ENCODE measurements at regions not wholly inside any gene's neighbourhood (a gene's known extent, or its start where the extent isn't known, plus 50 kb on each side); places are given as distances from the start of the nearest gene placed in this dataset.

GRCh38 chr1:240031414-240031813 lies 60.3 kb upstream of the FMN2 start:
- no peaks in the 10 kb centered on the region for H3K36me3 ChIP-seq (ENCODE audit: control insufficient read depth, insufficient read depth, low read length)
- H3K79me2 ChIP-seq: no peaks in the 10 kb centered on the region
- no peaks in the 10 kb centered on the region for H3K9me3 ChIP-seq (ENCODE audit: control insufficient read depth, low read length)
- H3K4me1 ChIP-seq: no peaks in the 10 kb centered on the region
- no peak overlapping the region for H3K27ac ChIP-seq
- no peak overlapping the region for H3K9ac ChIP-seq
- H3K27me3 ChIP-seq (ENCODE audit: control insufficient read depth, insufficient read depth, low read length): no peaks in the 10 kb centered on the region
- H2AFZ ChIP-seq: no peak overlapping the region
- no peak overlapping the region for H3K4me3 ChIP-seq (ENCODE audit: low read depth, low read length)
- no peak for TF ChIP-seq CTCF (IDR thresholded peaks at IDR 0.05)
- no peak overlapping the region for H3K4me2 ChIP-seq (ENCODE audit: low read length)

- TF ChIP-seq CTCF (IDR thresholded peaks at IDR 0.05): no peak
- Histone ChIP-seq H3K9me3 (ENCODE audit: control insufficient read depth, low read length) (no peaks in the 10 kb centered on the region), H3K27ac (no peak overlapping the region), H3K4me1 (no peaks in the 10 kb centered on the region), H3K36me3 (ENCODE audit: control insufficient read depth, insufficient read depth, low read length) (no peaks in the 10 kb centered on the region), H3K79me2 (no peaks in the 10 kb centered on the region), H3K27me3 (ENCODE audit: control insufficient read depth, insufficient read depth, low read length) (no peaks in the 10 kb centered on the region), H3K9ac (no peak overlapping the region), H3K4me2 (ENCODE audit: low read length) (no peak overlapping the region), H3K4me3 (ENCODE audit: low read depth, low read length) (no peak overlapping the region), H2AFZ (no peak overlapping the region)
Measured at GRCh38 chr1:240033406-240033805, 58.3 kb upstream of the FMN2 start.

- no peak overlapping the region for H3K9ac ChIP-seq
- no peaks in the 10 kb centered on the region for H3K79me2 ChIP-seq
- no peak overlapping the region for H2AFZ ChIP-seq
- no peaks in the 10 kb centered on the region for H3K9me3 ChIP-seq (ENCODE audit: control insufficient read depth, low read length)
- H3K36me3 ChIP-seq (ENCODE audit: control insufficient read depth, insufficient read depth, low read length): no peaks in the 10 kb centered on the region
- H3K4me1 ChIP-seq: no peaks in the 10 kb centered on the region
- no peak overlapping the region for H3K4me3 ChIP-seq (ENCODE audit: low read depth, low read length)
- H3K27ac ChIP-seq: no peak overlapping the region
- no peak overlapping the region for H3K4me2 ChIP-seq (ENCODE audit: low read length)
- TF ChIP-seq CTCF (IDR thresholded peaks at IDR 0.05): no peak
- no peaks in the 10 kb centered on the region for H3K27me3 ChIP-seq (ENCODE audit: control insufficient read depth, insufficient read depth, low read length)
Measured at GRCh38 chr1:240036526-240036925, 55.2 kb upstream of the FMN2 start.
